Astrocyte of the spinal cord (primary cell): ENCODE measurements at regions not wholly inside any gene's neighbourhood (a gene's known extent, or its start where the extent isn't known, plus 50 kb on each side); places are given as distances from the start of the nearest gene placed in this dataset.

Experiments
- DNase-seq: peaks from one replicate; pipeline ENCODE4 v3.0.0; 2011; ENCODE audit warnings: low read depth, low spot score
- H3K4me3 ChIP-seq: 2 replicates; pipeline ENCODE4 v1.5.1; 2011; ENCODE audit warnings: low read depth, mild to moderate bottlenecking, low read length, moderate library complexity
- in situ Hi-C: cut with HindIII; loops from 2 replicates; pipeline ENCODE4 v1.10.0; 2017; ENCODE audit warnings: low sequenced_read_pairs
- TF ChIP-seq, protein P1 (sequence below): IDR thresholded peaks from 2 replicates; pipeline ENCODE4 v1.5.1; 2012; ENCODE audit warnings: low read depth, mild to moderate bottlenecking, low read length, inconsistent platforms

DNA sequence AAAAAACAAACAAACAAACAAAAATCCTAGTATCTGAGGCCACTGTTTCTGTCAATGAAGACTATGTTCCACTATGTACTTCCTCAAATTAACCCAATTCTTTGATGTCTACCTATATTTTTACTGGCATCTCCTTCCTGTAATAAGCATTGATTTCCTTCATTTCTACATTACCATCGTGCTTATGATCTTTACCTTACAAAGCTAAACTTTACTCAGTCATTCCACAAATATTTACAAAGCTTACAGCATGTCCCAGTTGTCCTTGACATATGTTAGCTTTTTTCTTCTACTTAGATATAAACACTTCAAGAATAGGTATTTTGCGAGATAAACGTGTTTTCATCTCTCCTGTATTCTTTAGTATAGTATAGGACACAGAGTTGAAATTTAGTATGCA, 1090.9 kb downstream of the PCDH9 start:
- no peak overlapping the region for H3K4me3 ChIP-seq
- in situ Hi-C loops: no loop called here
- TF ChIP-seq, protein P1, sequence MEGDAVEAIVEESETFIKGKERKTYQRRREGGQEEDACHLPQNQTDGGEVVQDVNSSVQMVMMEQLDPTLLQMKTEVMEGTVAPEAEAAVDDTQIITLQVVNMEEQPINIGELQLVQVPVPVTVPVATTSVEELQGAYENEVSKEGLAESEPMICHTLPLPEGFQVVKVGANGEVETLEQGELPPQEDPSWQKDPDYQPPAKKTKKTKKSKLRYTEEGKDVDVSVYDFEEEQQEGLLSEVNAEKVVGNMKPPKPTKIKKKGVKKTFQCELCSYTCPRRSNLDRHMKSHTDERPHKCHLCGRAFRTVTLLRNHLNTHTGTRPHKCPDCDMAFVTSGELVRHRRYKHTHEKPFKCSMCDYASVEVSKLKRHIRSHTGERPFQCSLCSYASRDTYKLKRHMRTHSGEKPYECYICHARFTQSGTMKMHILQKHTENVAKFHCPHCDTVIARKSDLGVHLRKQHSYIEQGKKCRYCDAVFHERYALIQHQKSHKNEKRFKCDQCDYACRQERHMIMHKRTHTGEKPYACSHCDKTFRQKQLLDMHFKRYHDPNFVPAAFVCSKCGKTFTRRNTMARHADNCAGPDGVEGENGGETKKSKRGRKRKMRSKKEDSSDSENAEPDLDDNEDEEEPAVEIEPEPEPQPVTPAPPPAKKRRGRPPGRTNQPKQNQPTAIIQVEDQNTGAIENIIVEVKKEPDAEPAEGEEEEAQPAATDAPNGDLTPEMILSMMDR: no peak
- DNase-seq: no peak

DNA sequence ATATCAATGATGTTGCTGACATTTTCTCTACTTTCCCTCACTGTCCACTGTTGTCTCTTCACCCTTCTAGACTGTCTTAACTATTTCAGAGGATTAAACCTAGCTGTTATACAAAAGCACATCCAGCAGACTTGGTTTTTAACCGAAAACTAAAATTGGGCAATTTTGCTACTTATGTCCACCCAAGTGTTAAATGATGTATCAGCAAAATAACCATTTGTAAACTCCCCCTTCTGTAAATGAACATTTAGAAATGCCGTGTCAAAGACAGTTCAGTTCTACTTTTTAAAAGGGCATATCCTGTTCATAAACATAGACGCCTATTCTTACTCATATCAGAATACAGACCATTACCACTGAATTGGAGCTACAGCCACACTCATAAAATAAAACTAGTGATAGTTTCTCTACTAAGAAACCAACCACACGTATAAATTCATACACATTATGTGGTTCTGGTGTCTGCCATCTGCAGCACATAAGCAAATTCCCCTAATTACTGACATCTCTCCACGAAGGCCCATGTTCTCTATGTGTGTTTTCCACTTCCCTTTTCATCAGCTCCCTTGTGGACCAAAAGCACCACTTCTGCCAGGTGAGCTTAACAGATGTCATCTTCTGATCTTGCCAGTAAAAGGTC, 1091.8 kb downstream of the PCDH9 start:
- TF ChIP-seq, protein P1: no peak
- in situ Hi-C loops: no loop called here
- no peak overlapping the region for H3K4me3 ChIP-seq
- no peak for DNase-seq

DNA sequence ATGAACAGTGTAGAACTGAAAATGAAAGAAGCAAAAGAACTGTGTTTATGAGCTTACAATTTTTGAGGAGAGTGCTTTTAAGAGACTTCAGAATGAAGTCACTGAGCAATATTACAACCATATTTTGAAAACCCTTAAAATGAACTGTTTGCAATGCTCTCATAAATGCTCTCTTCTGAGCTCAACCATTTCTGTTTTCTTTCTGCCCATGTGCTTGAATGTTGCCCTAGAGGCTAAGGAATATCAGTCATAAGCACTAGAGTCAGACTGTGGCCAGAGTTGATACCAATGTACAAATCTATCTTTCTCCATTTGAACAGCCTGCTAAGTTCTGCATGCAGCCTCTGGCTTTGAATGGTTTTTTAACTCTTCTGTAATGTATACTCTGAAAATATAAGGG, 1092.8 kb downstream of the PCDH9 start:
- TF ChIP-seq, protein P1: no peak
- in situ Hi-C loops: no loop called here
- H3K4me3 ChIP-seq: no peak overlapping the region
- no peak for DNase-seq

DNA sequence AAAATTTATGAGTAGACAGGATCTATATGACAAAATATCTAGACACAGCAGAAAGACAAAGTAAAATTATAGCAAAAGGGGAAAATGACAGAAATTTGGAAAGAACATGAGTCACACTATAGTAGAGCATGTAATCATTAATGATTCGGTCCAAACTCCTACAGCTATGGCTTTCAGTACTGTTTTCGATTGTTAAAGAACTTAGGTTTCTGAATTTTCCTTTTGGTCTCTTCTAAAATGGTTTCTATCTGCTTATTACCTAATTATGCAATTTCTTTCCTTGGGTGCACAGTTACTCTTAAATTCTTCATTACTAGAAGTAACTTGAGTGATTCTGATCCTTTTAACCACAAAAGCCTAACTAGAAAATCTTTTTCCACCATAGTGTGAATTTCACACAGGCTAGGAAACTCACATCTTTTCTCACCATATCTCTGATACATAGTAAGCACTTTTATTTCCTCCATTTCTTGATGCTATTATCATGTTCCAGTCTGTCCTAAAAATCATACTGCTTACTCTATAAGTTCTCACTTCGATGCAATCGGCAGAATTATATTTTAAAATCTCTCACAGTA, 1101.4 kb downstream of the PCDH9 start:
- no peak overlapping the region for H3K4me3 ChIP-seq
- TF ChIP-seq, protein P1: no peak
- DNase-seq: no peak
- in situ Hi-C loops: no loop called here

DNA sequence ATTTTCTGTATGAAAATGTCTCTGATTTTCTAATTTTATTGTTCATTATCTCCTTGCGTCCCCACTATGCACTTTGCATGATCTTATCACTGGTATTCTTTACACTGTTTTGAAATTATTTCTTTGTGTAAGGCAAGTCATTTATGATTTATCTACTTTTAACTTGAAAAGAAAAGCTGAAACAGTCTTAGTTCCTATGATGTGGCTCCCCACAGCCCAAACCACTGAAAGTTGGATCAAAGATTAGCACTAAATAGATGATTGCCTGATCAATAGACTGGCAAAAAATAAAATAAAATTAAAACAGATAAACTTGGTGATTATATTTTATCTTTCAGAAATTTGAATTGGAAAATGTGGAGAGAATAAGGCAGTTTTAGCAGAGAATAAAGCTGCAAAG, 1101.9 kb downstream of the PCDH9 start:
- TF ChIP-seq, protein P1: no peak
- in situ Hi-C loops: no loop called here
- H3K4me3 ChIP-seq: no peak overlapping the region
- DNase-seq: no peak

DNA sequence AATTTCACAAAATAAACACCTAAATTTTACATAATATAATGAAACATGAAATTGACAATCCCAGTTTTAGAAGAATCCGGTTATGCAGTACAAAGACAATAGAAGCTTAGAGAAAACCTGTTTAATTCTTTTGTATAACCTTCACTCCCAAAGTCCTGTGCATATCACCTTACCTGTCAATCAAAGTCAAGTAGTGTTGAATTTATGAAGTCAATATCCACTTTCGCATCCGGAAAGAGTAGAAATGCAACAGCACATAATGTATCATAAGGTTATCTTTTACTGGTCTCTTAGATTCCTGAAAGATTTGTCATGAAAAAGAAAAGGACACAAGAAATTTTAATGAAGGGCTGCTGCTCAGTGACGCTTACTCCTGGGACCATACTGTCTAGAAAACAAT, 1112.6 kb downstream of the PCDH9 start:
- TF ChIP-seq, protein P1: no peak
- in situ Hi-C loops: no loop called here

More for the DNA sequence above, 1112.6 kb downstream of the PCDH9 start:
- H3K4me3 ChIP-seq: no peak overlapping the region
- DNase-seq: no peak
